ENCODE measurements at regions not wholly inside any gene's neighbourhood (a gene's known extent, or its start where the extent isn't known, plus 50 kb on each side); places are given as distances from the start of the nearest gene placed in this dataset.

- DNase-seq = no peak
These were observed 258.3 kb downstream of the ATG4C start for GRCh38 chr1:63042278-63042677.

- no peak for DNase-seq
These were observed 262.6 kb downstream of the ATG4C start for GRCh38 chr1:63046539-63046938.

- DNase-seq = no peak
These were observed 265.2 kb downstream of the ATG4C start for GRCh38 chr1:63049135-63049534.

- no peak for DNase-seq
These were observed 267.4 kb downstream of the ATG4C start for GRCh38 chr1:63051356-63051755.

GRCh38 chr1:63051886-63052285 is 268.0 kb downstream of the ATG4C start:
- no peak for DNase-seq

GRCh38 chr1:63054184-63054583 is 268.2 kb upstream of the FOXD3 start:
- no peak for DNase-seq

- no peak for DNase-seq
These were observed 259.0 kb upstream of the FOXD3 start for GRCh38 chr1:63063367-63063766.

- no peak for DNase-seq
These were observed 258.2 kb upstream of the FOXD3 start for GRCh38 chr1:63064135-63064534.

GRCh38 chr1:63068626-63069025 is 253.7 kb upstream of the FOXD3 start:
- no peak for DNase-seq

- no peak for DNase-seq
These were observed 253.2 kb upstream of the FOXD3 start for GRCh38 chr1:63069214-63069613.

GRCh38 chr1:63073309-63074306 is 248.8 kb upstream of the FOXD3 start:
- peak in 9 of 14 donors; percentile 2 to 53 (median 24) for DNase-seq

- peak in 2 of 14 donors; percentile 27 to 53 for DNase-seq
These were observed 248.0 kb upstream of the FOXD3 start for GRCh38 chr1:63074321-63074720.

- DNase-seq = no peak
These were observed 239.6 kb upstream of the FOXD3 start for GRCh38 chr1:63082766-63083165.

- peak in 9 of 14 donors; percentile 1 to 44 (median 20) for DNase-seq
These were observed 234.4 kb upstream of the FOXD3 start for GRCh38 chr1:63087966-63088365.

- no peak for DNase-seq
These were observed 223.2 kb upstream of the FOXD3 start for GRCh38 chr1:63099188-63099587.

- no peak for DNase-seq
These were observed 221.0 kb upstream of the FOXD3 start for GRCh38 chr1:63101336-63101735.

GRCh38 chr1:63103682-63104081 is 218.7 kb upstream of the FOXD3 start:
- no peak for DNase-seq

GRCh38 chr1:63107066-63107465 is 215.3 kb upstream of the FOXD3 start:
- DNase-seq = no peak

GRCh38 chr1:63108206-63108605 is 214.2 kb upstream of the FOXD3 start:
- no peak for DNase-seq

- no peak for DNase-seq
These were observed 210.0 kb upstream of the FOXD3 start for GRCh38 chr1:63112155-63112900.

GRCh38 chr1:63115527-63115926 is 206.8 kb upstream of the FOXD3 start:
- DNase-seq = no peak

GRCh38 chr1:63116016-63116415 is 206.4 kb upstream of the FOXD3 start:
- no peak for DNase-seq

- no peak for DNase-seq
These were observed 202.7 kb upstream of the FOXD3 start for GRCh38 chr1:63119575-63120155.

All from C1 segment of cervical spinal cord (tissue), 14 donors.